SK-N-SH treated with all-trans-retinoic acid at 6 μM for 48 hours (cell line): ENCODE measurements at regions not wholly inside any gene's neighbourhood (a gene's known extent, or its start where the extent isn't known, plus 50 kb on each side); places are given as distances from the start of the nearest gene placed in this dataset.

ENCODE experiments used
- BACH2 ChIP-seq: fragments of 250-450 bp; sonication (Bioruptor Pico); IDR thresholded peaks from 2 replicates; pipeline ENCODE4 v1.9.0; 2021; ENCODE audit warnings: mild to moderate bottlenecking, borderline replicate concordance
- ESRRG ChIP-seq: fragments of 250-450 bp; sonication (Bioruptor Pico); IDR thresholded peaks from 2 replicates; pipeline ENCODE4 v1.6.1; 2021; ENCODE audit warnings: mild to moderate bottlenecking
- ZC3H10 ChIP-seq: fragments of 250-450 bp; sonication (Bioruptor Pico); IDR thresholded peaks from 2 replicates; pipeline ENCODE4 v1.5.1; 2021; ENCODE audit warnings: mild to moderate bottlenecking, moderate library complexity
- ZNF8 ChIP-seq: fragments of 450-650 bp; formaldehyde crosslinking; IDR thresholded peaks from 2 replicates; pipeline ENCODE4 v1.5.0; 2020; ENCODE audit warnings: mild to moderate bottlenecking, moderate library complexity
- TF ChIP-seq, protein P1 (sequence below): fragments of 250-450 bp; sonication (Bioruptor Pico); IDR thresholded peaks from 2 replicates; pipeline ENCODE4 v1.5.1; 2021; ENCODE audit warnings: mild to moderate bottlenecking, moderate library complexity
- TF ChIP-seq, protein P2 (sequence below): fragments of 250-450 bp; sonication (Bioruptor Pico); IDR thresholded peaks from 2 replicates; pipeline ENCODE4 v1.8.0; 2020; ENCODE audit warnings: mild to moderate bottlenecking, moderate library complexity, borderline replicate concordance
- TF ChIP-seq, protein P3 (sequence below): fragments of 250-450 bp; sonication (Bioruptor Pico); IDR thresholded peaks from 2 replicates; pipeline ENCODE4 v1.8.0; 2021; ENCODE audit warnings: low read depth, mild to moderate bottlenecking, moderate library complexity, borderline replicate concordance

DNA sequence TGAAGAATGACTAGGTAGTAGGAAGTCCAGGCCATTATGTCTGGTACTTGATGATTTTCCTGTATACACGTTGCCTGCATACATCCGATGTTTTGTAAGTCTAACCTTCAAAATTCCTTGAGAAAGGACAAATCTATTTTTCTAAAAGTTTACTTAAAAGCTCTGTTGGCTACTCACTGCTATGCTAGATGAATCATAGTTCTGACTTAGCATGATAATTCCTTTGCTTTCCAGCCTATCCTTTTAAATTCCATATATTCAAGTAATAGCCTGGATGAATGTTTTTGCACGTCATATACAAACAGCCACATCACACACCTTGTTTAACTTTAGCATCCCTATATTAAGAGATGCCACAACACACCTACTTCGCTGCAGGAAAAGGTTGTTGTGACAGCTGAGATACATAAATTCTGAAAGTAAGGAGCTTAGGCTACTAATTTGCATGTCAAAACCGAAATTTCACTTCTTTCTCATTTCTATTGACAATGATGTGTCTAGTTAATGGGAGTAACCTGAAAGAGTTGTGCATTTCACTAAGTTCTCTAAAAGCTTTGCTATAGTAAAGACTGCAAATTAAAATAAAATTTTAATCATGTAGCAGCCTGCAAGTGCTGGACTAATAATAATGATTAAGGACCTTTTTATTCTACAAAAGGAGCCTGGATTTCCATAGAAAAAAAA, 1116.4 kb downstream of the JRKL start:
- TF ChIP-seq ZC3H10: no peak
- TF ChIP-seq BACH2 (CRISPR knock-in tag): no peak
- TF ChIP-seq, protein P1, sequence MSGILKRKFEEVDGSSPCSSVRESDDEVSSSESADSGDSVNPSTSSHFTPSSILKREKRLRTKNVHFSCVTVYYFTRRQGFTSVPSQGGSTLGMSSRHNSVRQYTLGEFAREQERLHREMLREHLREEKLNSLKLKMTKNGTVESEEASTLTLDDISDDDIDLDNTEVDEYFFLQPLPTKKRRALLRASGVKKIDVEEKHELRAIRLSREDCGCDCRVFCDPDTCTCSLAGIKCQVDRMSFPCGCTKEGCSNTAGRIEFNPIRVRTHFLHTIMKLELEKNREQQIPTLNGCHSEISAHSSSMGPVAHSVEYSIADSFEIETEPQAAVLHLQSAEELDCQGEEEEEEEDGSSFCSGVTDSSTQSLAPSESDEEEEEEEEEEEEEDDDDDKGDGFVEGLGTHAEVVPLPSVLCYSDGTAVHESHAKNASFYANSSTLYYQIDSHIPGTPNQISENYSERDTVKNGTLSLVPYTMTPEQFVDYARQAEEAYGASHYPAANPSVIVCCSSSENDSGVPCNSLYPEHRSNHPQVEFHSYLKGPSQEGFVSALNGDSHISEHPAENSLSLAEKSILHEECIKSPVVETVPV (CRISPR knock-in tag): no peak
- TF ChIP-seq ESRRG (CRISPR knock-in tag): no peak
- no peak for TF ChIP-seq ZNF8 (CRISPR knock-in tag)
- TF ChIP-seq, protein P2, sequence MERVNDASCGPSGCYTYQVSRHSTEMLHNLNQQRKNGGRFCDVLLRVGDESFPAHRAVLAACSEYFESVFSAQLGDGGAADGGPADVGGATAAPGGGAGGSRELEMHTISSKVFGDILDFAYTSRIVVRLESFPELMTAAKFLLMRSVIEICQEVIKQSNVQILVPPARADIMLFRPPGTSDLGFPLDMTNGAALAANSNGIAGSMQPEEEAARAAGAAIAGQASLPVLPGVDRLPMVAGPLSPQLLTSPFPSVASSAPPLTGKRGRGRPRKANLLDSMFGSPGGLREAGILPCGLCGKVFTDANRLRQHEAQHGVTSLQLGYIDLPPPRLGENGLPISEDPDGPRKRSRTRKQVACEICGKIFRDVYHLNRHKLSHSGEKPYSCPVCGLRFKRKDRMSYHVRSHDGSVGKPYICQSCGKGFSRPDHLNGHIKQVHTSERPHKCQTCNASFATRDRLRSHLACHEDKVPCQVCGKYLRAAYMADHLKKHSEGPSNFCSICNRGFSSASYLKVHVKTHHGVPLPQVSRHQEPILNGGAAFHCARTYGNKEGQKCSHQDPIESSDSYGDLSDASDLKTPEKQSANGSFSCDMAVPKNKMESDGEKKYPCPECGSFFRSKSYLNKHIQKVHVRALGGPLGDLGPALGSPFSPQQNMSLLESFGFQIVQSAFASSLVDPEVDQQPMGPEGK (CRISPR knock-in tag): no peak
- TF ChIP-seq, protein P3, sequence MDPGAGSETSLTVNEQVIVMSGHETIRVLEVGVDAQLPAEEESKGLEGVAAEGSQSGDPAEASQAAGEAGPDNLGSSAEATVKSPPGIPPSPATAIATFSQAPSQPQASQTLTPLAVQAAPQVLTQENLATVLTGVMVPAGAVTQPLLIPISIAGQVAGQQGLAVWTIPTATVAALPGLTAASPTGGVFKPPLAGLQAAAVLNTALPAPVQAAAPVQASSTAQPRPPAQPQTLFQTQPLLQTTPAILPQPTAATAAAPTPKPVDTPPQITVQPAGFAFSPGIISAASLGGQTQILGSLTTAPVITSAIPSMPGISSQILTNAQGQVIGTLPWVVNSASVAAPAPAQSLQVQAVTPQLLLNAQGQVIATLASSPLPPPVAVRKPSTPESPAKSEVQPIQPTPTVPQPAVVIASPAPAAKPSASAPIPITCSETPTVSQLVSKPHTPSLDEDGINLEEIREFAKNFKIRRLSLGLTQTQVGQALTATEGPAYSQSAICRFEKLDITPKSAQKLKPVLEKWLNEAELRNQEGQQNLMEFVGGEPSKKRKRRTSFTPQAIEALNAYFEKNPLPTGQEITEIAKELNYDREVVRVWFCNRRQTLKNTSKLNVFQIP (CRISPR knock-in tag): no peak
